A172 (cell line): ENCODE measurements at regions not wholly inside any gene's neighbourhood (a gene's known extent, or its start where the extent isn't known, plus 50 kb on each side); places are given as distances from the start of the nearest gene placed in this dataset.

ENCODE experiments used
- DNase-seq: peaks from one replicate; pipeline ENCODE4 v3.0.0-alpha.2; 2015; ENCODE audit warnings: low spot score

GRCh38 chr12:34344851-34345522 is 322.7 kb downstream of the ALG10 start:
- no peak for DNase-seq

DNA sequence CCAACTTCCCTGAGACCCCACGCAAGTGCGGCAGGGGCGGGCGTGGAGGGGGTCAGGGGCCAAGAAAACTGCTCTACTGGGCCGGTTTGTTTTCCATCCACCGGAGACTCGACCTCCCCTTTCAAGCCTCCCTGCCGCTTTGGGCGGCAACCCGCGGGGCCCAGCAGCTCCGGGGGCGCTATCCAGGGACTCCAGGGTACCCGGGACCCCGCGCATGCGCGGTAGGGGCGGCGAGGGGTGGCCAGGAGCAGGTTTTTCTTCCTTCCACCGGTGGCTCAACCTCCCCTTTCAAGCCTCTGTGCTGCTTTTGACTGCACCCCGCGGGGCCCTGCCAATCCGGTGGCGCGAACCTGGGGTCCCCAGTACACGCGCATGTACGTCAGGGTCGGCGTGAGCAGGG is 323.5 kb downstream of the ALG10 start:
- DNase-seq, result no peak

DNA sequence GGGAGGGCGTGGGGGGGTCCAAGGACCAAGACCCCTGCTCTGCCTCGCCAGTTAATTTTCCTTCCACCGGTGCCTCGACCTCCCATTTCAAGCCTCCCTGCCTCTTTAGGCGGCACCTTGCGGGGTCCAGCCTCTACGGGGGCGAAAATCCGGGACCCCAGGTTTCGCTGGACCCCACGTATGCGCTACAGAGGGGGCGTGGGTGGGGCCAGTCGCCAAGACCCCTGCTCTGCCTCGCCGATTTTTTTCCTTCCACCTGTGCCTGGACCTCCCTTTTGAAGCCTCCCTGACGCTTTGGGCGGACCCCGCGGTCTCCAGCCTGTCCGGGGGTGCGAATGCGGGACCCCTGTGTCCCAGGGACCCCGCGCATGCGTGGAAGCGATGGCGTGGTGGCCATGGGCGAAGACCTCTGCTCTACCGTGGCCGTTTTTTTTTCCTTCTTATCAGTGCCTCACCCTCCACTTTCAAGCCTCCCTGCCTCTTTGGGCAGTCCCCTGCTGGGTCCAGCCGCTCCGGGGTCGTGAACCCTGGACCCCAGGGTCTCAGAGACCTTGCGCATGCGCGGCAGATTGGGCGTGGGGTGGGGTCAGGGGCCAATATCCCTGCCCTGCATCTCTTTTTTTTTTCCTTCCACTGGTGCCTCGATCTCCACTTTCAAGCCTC is 324.2 kb downstream of the ALG10 start:
- no peak for DNase-seq

- peak; percentile 2 for DNase-seq
These were observed 325.1 kb downstream of the ALG10 start for GRCh38 chr12:34347367-34347766.

GRCh38 chr12:34348064-34348463 is 325.8 kb downstream of the ALG10 start:
- no peak for DNase-seq

GRCh38 chr12:34348836-34349672 is 326.8 kb downstream of the ALG10 start:
- no peak for DNase-seq

DNA sequence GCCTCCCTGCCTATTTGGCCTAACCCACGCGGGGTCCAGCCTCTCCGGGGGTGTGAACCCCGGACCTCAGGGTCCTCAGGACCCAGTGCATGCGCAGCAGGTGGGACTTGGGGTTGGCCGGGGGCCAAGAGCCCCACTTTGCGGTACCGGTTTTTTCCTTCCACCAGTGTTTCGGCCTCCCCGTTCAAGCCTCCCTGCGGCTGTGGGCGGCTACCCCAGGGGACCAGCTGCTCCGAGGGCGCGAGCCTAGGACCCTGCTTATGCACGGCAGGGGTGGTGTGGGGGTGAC is 327.3 kb downstream of the ALG10 start:
- no peak for DNase-seq

DNA sequence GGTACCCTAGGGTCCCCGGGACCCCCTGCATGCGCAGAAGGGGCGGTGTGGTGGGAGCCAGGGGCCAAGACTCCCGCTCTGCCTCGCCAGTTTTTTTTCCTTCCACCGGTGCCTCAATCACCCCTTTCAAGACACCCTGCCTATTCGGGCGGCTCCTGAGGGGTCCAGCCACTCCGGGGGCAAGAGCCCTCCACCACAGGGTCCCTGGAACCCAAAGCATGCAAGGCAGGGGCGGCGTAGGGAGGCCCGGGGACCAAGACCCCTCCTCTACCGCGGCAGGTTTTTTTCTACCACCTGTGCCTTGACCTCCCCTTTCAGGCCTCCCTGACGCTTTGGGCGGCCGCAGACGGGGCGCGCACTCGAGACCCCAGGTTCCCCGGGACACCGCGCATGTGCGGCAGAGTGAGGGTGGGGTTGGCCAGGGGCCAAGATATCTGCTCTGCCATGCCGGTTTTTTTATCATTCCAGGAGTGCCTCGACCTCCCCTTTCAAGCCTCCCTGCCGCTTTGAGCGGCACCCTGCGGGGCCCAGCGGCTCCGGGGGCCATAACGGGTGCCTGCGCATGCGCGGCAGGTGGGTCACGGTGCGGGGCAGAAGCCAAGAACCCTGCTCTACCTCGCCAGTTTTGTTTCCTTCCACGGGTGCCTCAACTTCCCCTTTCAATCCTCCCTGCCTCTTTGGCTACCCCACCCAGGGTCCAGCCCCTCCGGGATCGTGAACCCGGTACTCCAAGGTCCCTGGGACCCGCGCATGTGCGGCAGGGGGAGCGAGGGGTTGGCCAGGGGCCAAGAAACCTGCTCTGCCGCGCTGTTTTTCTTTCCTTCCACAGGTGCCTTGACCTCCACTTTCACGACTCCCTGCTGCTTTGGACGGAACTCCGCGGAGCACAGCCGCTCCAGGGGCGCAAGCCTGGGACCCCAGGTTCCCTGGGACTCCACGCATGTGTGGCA is 328.1 kb downstream of the ALG10 start:
- DNase-seq, result no peak

DNA sequence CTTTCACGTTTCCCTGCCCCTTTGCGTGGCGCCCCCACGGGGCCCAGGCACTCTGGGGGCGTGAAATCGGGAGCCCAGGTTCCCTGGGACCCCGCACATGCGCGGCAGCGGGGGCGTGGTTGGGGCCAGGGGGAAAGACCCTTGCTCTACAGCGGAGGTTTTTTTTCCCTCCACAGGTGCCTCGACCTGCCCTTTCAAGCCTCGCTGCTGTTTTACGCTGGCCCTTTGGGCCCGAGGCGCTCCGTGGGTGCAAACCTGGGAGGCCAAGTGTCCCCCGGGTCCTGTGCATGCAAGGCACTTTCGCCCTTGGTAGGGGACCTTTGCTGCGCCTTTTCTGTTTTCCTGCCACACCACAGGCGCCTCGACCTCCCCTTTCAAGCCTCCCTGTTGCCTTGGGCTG is 329.8 kb downstream of the ALG10 start:
- DNase-seq, result no peak

DNA sequence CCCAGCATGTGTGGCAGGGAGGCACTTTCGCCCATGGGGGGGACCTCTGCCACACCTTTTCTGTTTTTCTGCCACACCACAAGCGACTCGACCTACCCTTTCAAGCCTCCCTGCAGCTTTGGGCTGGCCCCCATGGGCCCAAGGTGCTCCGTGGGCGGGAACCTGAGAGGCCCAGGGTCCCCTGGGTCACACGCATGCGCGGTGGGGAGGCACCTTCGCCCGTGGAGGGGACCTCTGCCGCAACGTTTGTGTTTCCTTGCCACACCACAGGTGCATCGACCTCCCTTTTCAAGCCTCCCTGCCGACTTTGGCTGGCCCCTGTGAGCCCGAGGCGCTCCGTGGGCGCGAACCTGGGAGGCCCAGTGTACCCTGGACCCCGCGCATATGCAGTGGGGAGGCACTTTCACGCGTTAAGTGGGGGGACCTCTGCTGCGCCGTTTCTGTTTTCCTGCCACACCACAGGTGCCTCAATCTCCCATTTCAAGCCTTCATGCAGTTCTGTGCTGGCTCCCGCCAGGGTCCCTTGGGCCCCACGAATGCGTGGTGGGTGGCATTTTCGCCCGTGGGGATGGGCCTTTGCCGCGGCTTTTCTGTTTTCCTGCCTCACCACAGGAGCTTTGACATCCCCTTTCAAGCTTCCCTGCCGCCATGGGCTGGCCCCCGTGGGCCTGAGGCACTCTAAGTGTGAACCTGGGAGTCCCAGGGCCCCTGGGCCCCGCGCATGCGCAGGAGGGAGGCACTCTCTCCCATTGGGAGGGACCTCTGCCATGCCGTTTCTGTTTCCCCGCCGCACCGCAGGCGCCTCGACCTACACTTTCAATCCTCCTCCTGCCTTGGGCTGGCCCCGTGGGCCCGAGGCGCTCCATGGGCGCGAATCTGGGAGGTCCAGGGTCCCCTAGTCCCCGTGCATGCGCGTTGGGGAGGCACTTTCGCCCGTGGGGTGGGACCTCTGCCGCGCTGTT is 332.2 kb downstream of the ALG10 start:
- DNase-seq, result no peak

- no peak for DNase-seq
These were observed 334.1 kb downstream of the ALG10 start for GRCh38 chr12:34356233-34356987.

DNA sequence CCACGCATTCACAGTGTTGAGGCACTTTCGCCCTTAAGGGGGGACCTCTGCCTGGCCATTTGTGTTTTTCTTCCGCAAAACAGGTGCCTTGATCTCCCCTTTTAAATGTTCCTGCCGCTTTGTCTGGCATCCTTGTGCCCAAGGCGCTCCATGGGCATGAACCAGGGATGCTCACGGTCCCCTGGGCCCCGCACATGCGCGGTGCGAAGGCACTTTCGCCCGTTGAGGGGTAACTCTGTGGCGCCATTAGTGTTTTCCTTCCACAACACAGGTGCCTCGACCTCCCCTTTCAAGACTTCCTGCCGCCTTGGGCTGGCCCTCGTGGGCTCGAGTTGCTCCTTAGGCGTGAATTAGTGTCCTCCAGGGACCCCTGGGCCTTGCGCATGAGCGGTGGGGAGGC is 335.5 kb downstream of the ALG10 start:
- no peak for DNase-seq

DNA sequence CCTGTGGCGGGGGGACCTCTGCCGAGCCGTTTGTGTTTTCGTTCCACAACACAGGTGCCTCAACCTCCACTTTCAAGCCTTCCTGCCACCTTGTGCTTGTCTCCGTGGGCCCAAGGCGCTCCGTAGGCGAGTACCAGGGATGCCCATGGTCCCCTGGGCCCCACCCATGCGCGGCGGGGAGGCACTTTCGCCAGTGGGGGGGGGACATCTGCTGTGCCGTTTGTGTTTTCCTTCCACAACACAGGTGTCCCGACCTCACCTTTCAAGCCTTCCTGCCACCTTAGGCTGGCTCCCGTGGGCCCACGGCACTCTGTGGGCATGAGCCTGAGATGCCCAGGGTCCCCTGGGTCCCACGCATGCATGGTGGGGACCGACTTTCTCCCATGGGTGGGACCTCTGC is 335.9 kb downstream of the ALG10 start:
- DNase-seq, result no peak

DNA sequence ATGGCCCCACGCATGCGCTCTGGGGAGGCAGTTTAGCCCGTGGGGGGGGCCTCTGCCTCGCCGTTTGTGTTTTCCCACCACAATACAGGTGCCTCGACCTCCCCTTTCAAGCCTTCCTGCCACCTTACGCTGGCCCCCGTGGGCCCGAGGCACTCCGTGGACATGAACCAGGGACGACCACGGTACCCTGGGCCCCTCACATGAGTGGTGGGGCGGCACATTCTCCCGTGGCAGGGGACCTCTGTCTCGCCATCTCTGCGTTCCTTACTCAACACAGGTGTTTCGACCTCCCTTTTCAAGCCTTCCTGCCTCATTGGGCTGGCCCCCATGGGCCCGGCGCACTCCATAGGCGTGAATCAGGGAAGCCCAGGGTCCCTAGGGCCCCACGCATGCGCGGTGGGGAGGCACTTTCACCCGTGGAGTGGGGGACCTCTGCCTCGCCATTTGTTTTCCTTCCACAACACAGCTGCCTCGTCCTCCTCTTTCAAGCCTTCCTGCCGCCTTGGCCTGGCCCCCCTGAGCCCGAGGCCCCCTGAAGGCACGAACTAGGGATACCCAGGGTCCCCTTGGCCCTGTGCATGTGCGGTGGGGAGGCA is 339.5 kb downstream of the ALG10 start:
- no peak for DNase-seq

GRCh38 chr12:34363050-34363673 is 340.9 kb downstream of the ALG10 start:
- DNase-seq, result no peak

- DNase-seq, result no peak
These were observed 345.8 kb downstream of the ALG10 start for GRCh38 chr12:34368079-34368478.

GRCh38 chr12:34371050-34371449 is 348.8 kb downstream of the ALG10 start:
- no peak for DNase-seq

- DNase-seq, result no peak
These were observed 349.7 kb downstream of the ALG10 start for GRCh38 chr12:34372003-34372402.

DNA sequence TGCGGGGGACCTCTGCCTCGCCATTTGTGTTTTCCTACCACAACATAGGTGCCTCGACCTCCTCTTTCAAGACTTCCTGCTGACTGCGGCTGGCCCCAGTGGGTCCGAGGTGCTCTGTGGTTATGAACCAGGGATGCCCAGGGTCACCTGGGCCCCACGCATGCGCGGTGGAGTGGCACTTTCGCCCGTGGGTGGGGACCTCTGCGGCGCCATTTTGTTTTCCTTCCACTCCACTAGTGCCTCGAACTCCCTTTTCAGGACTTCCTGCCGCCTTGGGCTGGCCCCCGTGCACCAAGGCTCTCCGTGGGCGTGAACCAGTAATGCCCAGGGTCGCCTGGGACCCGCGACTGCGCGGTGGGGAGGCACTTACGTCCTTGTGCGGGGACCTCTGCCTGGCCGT is 351.6 kb downstream of the ALG10 start:
- no peak for DNase-seq
